Rectal smooth muscle tissue (tissue), 1 donor: ENCODE measurements at regions not wholly inside any gene's neighbourhood (a gene's known extent, or its start where the extent isn't known, plus 50 kb on each side); places are given as distances from the start of the nearest gene placed in this dataset.

Experiments used
- H3K27ac ChIP-seq: one replicate; pipeline ENCODE4 v1.7.0; 2013; ENCODE audit warnings: low read depth, low read length, inconsistent platforms
- H3K27me3 ChIP-seq: one replicate; pipeline ENCODE4 v1.7.0; 2013; ENCODE audit warnings: low read length; ENCODE audit not compliant: control insufficient read depth, insufficient read depth
- H3K36me3 ChIP-seq: one replicate; pipeline ENCODE4 v1.7.0; 2013; ENCODE audit warnings: low read length; ENCODE audit not compliant: control insufficient read depth, insufficient read depth
- H3K4me1 ChIP-seq: one replicate; pipeline ENCODE4 v1.7.0; 2013; ENCODE audit warnings: low read length; ENCODE audit not compliant: control insufficient read depth, insufficient read depth
- H3K4me3 ChIP-seq: one replicate; pipeline ENCODE4 v1.7.0; 2013; ENCODE audit warnings: low read length
- H3K9ac ChIP-seq: one replicate; pipeline ENCODE4 v1.7.0; 2013; ENCODE audit warnings: low read length

- H3K4me3 ChIP-seq: no peak overlapping the region
- H3K27me3 ChIP-seq: no peaks in the 10 kb centered on the region
- H3K9ac ChIP-seq: no peak overlapping the region
- no peak overlapping the region for H3K27ac ChIP-seq
- no peaks in the 10 kb centered on the region for H3K4me1 ChIP-seq
- no peaks in the 10 kb centered on the region for H3K36me3 ChIP-seq
These were observed 615.1 kb downstream of the EFNB2 start for GRCh38 chr13:105920370-105920769.

GRCh38 chr13:105918842-105919741 lies 616.4 kb downstream of the EFNB2 start:
- H3K4me1 ChIP-seq: no peaks in the 10 kb centered on the region
- no peaks in the 10 kb centered on the region for H3K27me3 ChIP-seq
- H3K9ac ChIP-seq: no peak overlapping the region
- no peak overlapping the region for H3K4me3 ChIP-seq
- H3K27ac ChIP-seq: no peak overlapping the region
- H3K36me3 ChIP-seq: no peaks in the 10 kb centered on the region

DNA sequence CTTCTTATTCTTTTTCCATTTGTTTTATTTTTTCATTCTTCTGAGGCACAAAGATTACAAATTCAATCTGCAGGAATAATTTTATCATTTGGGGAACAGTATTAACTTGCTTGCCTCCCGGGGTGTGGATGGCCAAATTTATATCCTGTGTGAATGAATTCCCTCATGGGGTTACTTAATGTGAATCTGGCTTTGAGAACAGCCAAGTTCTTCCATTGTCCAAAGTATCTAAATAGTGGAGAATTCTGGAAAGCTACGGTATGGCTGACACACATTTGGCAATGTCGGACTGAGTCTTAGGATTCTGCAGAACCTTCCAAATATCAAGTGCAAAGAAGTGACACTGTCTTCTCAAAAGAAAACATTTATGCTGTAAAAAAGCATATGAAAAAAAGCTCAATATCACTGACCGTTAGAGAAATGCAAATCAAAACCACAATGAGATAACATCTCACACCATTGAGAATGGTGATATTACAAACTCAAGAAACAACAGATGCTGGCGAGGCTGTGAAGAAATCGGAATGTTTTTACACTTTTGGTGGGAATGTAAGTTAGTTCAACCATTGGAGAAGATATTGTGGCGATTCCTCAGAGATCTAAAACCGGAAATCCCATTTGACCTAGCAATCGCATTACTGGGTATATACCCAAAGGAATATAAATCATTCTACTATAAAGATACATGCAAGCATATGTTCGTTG lies 620.2 kb downstream of the EFNB2 start:
- no peak overlapping the region for H3K27ac ChIP-seq
- no peaks in the 10 kb centered on the region for H3K4me1 ChIP-seq
- no peak overlapping the region for H3K9ac ChIP-seq
- H3K27me3 ChIP-seq: no peaks in the 10 kb centered on the region
- no peaks in the 10 kb centered on the region for H3K36me3 ChIP-seq
- no peak overlapping the region for H3K4me3 ChIP-seq

DNA sequence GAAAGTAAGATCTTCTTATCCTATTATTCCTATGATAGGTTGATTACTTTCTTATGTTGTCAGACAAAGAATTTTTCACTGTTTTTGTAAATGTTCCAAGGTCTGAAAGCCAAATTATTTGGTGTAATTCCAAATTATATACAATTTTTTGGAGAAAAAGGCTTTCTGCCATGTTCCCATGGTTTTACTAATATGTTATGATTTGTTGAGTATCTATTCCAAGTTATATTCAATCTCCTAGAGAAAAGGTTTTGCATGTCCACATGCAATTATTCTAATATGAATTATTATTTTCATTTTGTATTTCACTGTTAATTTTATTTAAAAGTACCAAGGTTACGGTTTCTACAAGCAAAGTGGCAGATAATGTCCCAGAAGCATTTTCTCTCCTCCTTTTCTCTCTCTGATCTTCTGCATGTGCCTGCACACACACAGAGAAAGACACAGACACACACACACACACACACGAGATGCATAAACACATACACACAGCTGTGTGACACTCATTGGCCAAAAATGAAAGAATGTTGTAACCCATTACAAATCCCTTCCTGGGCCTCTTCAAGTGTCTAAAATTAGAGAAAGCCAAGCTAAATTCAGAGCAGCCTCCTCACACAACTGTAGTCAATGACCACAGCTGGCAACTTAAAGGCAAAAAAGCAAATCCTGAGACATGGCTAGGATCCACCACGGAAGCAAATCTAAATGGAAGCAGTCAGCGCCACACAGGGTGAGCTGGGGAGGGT lies 621.0 kb downstream of the EFNB2 start:
- H3K9ac ChIP-seq: no peak overlapping the region
- H3K27me3 ChIP-seq: no peaks in the 10 kb centered on the region
- no peaks in the 10 kb centered on the region for H3K4me1 ChIP-seq
- H3K36me3 ChIP-seq: no peaks in the 10 kb centered on the region
- H3K27ac ChIP-seq: no peak overlapping the region
- H3K4me3 ChIP-seq: no peak overlapping the region

GRCh38 chr13:105908586-105908985 lies 626.9 kb downstream of the EFNB2 start:
- H3K27me3 ChIP-seq: no peaks in the 10 kb centered on the region
- H3K27ac ChIP-seq: no peak overlapping the region
- H3K4me3 ChIP-seq: no peak overlapping the region
- no peaks in the 10 kb centered on the region for H3K36me3 ChIP-seq
- no peak overlapping the region for H3K9ac ChIP-seq
- no peaks in the 10 kb centered on the region for H3K4me1 ChIP-seq

DNA sequence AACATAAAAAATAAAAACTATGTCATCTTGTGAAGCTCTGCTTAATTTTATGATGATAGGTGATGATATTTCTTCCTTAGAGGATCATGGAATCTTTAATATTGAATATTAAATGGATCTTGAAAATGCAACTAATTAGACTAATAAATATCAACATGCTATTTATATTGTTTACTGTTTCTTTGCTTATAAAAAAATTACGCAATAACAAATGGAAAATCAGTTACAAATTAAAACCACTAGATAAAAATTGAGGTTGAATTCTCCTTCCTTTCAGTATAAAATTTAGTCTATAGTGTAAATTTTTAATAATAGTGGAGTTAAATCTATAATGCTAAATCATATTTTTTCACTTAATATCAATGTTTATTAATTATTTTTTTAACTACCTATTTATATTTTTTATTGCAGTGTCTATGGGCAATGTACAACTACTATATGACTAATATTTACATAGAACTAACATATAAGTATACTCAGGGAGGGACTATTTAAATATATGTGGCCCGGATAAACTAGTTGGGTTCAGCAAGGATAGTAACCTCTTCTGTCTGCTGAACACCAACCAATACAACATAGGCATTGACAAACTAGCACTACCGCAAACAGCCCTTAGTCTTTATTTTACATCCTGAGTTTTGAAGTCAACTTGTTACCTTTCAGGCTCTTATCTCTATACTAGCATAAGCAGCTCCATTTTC lies 628.0 kb downstream of the EFNB2 start:
- no peaks in the 10 kb centered on the region for H3K4me1 ChIP-seq
- no peak overlapping the region for H3K4me3 ChIP-seq
- no peaks in the 10 kb centered on the region for H3K36me3 ChIP-seq
- H3K27me3 ChIP-seq: no peaks in the 10 kb centered on the region
- no peak overlapping the region for H3K9ac ChIP-seq
- H3K27ac ChIP-seq: no peak overlapping the region

DNA sequence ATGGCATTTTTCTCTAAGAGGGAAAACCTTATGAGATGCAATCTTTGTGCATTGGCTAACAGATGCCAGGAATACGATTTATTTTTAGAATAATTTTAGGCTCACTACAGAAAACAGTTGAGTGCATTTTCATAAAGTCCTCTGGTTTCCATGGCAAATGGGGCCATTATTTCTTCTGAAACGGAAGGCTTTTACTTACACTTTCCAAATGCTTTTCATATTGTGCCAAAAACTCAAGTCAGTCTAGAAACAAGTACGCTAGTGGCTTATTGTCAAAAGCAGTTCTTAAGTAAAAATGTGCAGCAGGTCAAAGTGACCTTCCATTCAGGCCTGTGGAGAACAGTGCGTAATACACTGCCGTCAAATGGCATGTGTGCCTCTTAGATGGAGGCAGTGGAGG lies 628.7 kb downstream of the EFNB2 start:
- no peak overlapping the region for H3K4me3 ChIP-seq
- H3K27me3 ChIP-seq: no peaks in the 10 kb centered on the region
- H3K27ac ChIP-seq: no peak overlapping the region
- H3K9ac ChIP-seq: no peak overlapping the region
- no peaks in the 10 kb centered on the region for H3K4me1 ChIP-seq
- no peaks in the 10 kb centered on the region for H3K36me3 ChIP-seq

DNA sequence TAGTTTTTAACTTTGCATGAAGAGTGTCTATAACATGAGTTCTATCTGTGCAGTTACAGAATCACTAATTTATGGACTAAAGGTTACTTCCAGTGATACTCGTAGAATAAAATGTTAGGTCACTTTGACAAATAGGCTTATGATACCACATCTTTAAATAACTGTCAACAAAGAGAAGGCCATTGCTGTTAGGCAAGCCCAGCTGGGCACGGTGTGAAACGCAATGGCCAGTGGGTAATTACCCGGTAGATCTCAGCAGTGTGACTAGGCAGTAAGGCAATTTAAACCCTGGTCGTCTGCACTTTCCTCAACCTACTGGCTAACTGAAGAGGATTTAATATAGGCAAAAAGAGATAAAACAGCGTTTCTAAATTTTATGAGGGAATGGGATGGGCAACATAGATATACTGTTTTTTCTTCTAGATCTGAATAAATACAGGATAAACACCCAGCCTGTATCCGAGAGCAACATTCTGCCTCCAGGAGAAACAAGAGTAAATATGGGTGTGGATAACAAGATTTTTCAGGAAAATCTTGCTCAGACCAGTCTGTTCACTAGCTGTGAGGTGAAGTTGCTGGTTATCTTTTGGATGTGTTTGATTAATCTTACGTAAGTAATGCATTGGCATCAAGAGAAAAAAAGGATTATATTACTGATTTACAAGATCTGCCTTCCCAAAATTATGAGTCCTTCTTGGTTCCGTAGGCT lies 631.3 kb downstream of the EFNB2 start:
- H3K27me3 ChIP-seq: no peaks in the 10 kb centered on the region
- no peaks in the 10 kb centered on the region for H3K36me3 ChIP-seq
- H3K27ac ChIP-seq: no peak overlapping the region
- H3K4me1 ChIP-seq: no peaks in the 10 kb centered on the region
- no peak overlapping the region for H3K4me3 ChIP-seq
- no peak overlapping the region for H3K9ac ChIP-seq

GRCh38 chr13:105902396-105902795 lies 633.1 kb downstream of the EFNB2 start:
- no peak overlapping the region for H3K9ac ChIP-seq
- no peaks in the 10 kb centered on the region for H3K27me3 ChIP-seq
- H3K4me1 ChIP-seq: no peaks in the 10 kb centered on the region
- H3K4me3 ChIP-seq: no peak overlapping the region
- no peak overlapping the region for H3K27ac ChIP-seq
- H3K36me3 ChIP-seq: no peaks in the 10 kb centered on the region

DNA sequence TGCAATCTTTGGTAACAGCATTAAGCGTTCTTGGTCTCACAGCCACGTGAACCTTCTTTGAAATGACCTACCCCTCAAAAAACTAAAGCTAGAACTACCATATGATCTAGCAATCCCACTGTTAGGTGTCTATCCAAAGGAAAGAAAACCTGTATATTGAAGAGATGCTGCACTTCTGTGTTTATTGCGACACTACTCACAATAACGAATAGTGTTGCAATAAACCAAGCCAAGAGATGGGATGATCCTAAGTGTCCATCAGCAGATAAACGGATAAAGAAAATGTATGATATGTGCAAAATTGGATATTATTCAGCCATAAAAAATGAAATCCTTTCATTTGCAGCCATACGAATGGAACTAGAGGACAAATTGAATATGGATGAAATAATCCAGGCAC lies 637.9 kb downstream of the EFNB2 start:
- Histone ChIP-seq H3K4me1 (no peaks in the 10 kb centered on the region), H3K27ac (no peak overlapping the region), H3K36me3 (no peaks in the 10 kb centered on the region), H3K9ac (no peak overlapping the region), H3K4me3 (no peak overlapping the region), H3K27me3 (no peaks in the 10 kb centered on the region)

DNA sequence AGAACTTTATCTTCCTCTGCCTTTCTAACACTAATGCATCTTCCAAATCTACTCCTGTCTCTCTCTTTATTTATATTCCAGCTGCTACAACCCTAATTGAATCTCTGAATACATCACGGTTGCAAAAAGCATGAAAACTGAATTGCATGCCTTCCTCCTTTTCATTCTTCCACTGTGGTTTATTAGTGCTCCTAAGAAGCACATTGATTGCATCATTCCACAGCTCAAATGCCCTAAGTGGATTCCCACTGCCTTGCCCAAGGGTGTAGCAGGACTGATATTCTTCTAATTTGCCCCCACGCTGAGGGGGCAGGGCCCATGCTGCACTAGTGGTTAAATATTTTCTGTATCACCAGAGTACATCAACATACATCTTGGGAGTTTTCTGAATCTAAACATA lies 640.8 kb downstream of the EFNB2 start:
- no peaks in the 10 kb centered on the region for H3K4me1 ChIP-seq
- no peak overlapping the region for H3K27ac ChIP-seq
- H3K9ac ChIP-seq: no peak overlapping the region
- H3K27me3 ChIP-seq: no peaks in the 10 kb centered on the region
- H3K36me3 ChIP-seq: no peaks in the 10 kb centered on the region
- no peak overlapping the region for H3K4me3 ChIP-seq
